IPS-20b (cell line): ENCODE measurements at regions not wholly inside any gene's neighbourhood (a gene's known extent, or its start where the extent isn't known, plus 50 kb on each side); places are given as distances from the start of the nearest gene placed in this dataset.
"Not testable (repeated sequence)": the region's sequence is repeated elsewhere in the genome, so short reads cannot be mapped to it uniquely, and the experiment has no call there.

Experiments
- H3K27ac ChIP-seq: one replicate; pipeline ENCODE4 v1.5.1; 2013; ENCODE audit warnings: low read length
- H3K27me3 ChIP-seq: 2 replicates; pipeline ENCODE4 v1.6.1; 2013; ENCODE audit warnings: mild to moderate bottlenecking, low read length, inconsistent platforms; ENCODE audit not compliant: insufficient read depth
- H3K36me3 ChIP-seq: 2 replicates; pipeline ENCODE4 v1.6.1; 2013; ENCODE audit warnings: low read depth, mild to moderate bottlenecking, inconsistent platforms, low read length, moderate library complexity; ENCODE audit not compliant: insufficient read depth
- H3K4me1 ChIP-seq: 2 replicates; pipeline ENCODE4 v1.6.1; 2013; ENCODE audit warnings: mild to moderate bottlenecking, control low read depth, inconsistent platforms, low read length, moderate library complexity; ENCODE audit not compliant: insufficient read depth
- H3K4me3 ChIP-seq: 2 replicates; pipeline ENCODE4 v1.5.1; 2013; ENCODE audit warnings: mild to moderate bottlenecking, low read length, inconsistent platforms
- H3K9ac ChIP-seq: 2 replicates; pipeline ENCODE4 v1.6.1; 2013; ENCODE audit warnings: low read depth, mild to moderate bottlenecking, inconsistent platforms, low read length, moderate library complexity
- H3K9me3 ChIP-seq: 2 replicates; pipeline ENCODE4 v1.6.1; 2013; ENCODE audit warnings: mild to moderate bottlenecking, low read depth, low read length, inconsistent platforms; ENCODE audit not compliant: insufficient read depth

DNA sequence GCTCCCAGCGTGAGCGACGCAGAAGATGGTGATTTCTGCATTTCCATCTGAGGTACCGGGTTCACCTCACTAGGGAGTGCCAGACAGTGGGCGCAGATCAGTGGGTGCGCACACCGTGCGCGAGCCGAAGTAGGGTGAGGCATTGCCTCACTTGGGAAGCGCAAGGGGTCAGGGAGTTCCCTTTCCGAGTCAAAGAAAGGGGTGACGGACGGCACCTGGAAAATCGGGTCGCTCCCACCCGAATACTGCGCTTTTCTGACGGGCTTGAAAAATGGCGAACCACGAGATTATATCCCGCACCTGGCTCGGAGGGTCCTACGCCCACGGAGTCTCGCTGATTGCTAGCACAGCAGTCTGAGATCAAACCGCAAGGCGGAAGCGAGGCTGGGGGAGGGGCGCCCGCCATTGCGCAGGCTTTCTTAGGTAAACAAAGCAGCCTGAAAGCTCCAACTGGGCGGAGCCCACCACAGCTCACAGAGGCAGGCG is 175.8 kb downstream of the PPP1R3A start:
- H3K9me3 ChIP-seq, H3K27ac ChIP-seq, H3K4me3 ChIP-seq, H3K9ac ChIP-seq, H3K36me3 ChIP-seq, H3K4me1 ChIP-seq, H3K27me3 ChIP-seq: not testable (repeated sequence)

DNA sequence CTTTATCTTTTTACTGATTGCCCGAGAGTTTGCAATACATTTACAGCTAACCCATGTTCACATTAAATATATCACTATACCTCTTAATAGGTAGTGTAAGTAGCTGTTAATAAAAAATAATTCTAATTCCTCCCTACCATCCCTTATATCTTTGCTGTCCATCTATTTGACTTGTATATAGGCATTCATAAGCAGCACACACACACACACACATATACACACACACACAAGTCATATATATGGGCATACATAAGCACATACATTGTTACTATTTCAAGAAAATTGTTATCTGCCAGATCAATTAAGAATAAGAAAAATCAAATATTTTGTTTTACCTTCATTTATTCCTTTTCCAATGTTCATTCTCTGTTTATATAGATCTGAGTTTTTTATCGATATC is 176.4 kb downstream of the PPP1R3A start:
- no peaks in the 10 kb centered on the region for H3K9me3 ChIP-seq
- no peak overlapping the region for H3K9ac ChIP-seq
- no peak overlapping the region for H3K4me3 ChIP-seq
- H3K27ac ChIP-seq: no peak overlapping the region
- no peaks in the 10 kb centered on the region for H3K27me3 ChIP-seq
- no peaks in the 10 kb centered on the region for H3K36me3 ChIP-seq
- no peaks in the 10 kb centered on the region for H3K4me1 ChIP-seq

DNA sequence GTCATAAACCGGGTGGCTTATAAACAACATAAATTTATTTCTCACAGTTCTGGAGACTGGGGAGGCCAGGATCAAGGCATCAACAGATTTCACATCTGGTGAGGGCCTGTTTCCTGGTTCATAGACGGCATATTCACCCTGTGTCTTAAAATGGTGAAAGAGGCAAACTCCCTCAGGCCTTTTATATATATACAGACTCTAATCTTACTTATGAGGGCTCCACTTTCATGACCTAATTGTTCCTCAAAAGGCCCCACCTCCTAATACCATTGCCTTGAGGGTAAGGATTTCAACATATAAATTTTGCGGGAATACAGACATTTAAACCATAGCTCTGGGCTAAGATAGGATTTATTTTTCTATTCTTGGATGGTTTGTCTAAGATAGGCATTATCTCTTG is 187.2 kb downstream of the PPP1R3A start:
- no peak overlapping the region for H3K9ac ChIP-seq
- no peak overlapping the region for H3K27ac ChIP-seq
- no peaks in the 10 kb centered on the region for H3K27me3 ChIP-seq
- no peaks in the 10 kb centered on the region for H3K9me3 ChIP-seq
- no peaks in the 10 kb centered on the region for H3K4me1 ChIP-seq
- H3K36me3 ChIP-seq: no peaks in the 10 kb centered on the region
- H3K4me3 ChIP-seq: no peak overlapping the region

DNA sequence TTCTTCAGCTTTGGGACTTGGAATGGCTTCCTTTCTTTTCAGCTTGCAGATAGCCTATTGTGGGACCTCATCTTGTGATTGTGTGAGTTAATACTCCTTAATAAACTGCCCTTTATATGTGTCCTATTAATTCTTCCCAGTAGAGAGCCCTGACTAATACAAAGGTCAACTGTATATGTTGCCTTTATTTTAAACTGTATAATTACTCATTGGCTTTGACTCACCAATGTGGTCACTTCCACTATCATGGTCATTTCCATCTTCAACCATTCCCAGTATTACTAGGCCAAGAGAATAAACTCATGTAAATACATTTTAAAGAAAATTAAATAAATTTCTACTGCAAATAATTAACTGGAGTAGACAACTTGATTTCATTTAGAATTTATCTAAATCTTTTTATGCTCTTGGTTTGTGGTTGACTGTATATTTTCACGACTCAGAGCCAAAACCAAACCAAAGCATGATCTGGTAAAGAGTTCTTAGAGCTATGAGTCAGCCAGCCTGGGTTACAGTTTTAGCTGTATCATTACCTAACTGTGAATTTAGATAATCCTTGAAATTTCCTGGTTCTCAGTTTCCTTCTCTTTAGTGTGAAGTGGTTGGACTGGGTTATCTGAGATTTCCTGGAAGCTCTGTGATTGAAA is 188.4 kb downstream of the PPP1R3A start:
- Histone ChIP-seq H3K27me3 (no peaks in the 10 kb centered on the region), H3K9me3 (no peaks in the 10 kb centered on the region), H3K4me1 (no peaks in the 10 kb centered on the region), H3K27ac (no peak overlapping the region), H3K36me3 (no peaks in the 10 kb centered on the region), H3K4me3 (no peak overlapping the region), H3K9ac (no peak overlapping the region)

DNA sequence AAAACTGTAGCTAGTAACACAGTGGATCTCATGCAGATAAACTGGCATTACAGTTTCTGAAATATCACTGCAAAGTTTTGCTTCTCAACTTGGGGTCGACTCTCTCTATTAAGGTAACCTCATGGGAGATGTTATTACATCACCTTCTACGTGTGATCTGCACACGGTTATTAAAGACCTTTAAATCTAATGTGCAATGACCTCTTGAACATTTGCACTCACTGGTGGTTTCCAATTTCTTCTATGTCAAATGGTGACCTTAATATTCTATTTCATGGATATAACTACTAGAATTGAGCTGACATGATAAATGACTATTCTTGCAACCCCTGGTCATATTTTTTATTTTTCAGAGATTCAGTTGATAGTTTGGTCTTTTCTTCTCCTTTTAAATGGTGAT is 191.3 kb downstream of the PPP1R3A start:
- Histone ChIP-seq H3K4me3 (no peak overlapping the region), H3K27me3 (no peaks in the 10 kb centered on the region), H3K36me3 (no peaks in the 10 kb centered on the region), H3K4me1 (no peaks in the 10 kb centered on the region), H3K27ac (no peak overlapping the region), H3K9me3 (no peaks in the 10 kb centered on the region), H3K9ac (no peak overlapping the region)

DNA sequence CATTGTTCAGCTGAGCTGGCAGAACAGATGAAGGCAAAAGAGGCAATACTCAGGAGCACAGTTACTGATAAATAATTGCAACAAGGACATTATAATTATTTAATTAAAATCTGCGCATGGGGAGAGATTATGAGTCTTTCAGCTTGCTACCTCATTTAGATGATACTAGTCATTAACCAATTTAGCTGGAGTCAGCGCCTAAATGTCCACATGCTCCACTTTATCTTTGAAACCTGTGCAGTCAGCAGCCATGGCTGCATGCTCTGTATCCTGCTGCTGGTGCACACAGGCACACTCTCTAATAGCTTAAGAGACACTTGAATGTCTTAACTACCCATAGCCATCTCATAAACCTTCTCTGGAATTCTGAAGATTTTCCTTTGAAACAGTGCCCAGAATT is 196.8 kb downstream of the PPP1R3A start:
- H3K9ac ChIP-seq: no peak overlapping the region
- H3K4me3 ChIP-seq: no peak overlapping the region
- H3K27me3 ChIP-seq: no peaks in the 10 kb centered on the region
- H3K9me3 ChIP-seq: no peaks in the 10 kb centered on the region
- H3K4me1 ChIP-seq: no peaks in the 10 kb centered on the region
- no peaks in the 10 kb centered on the region for H3K36me3 ChIP-seq
- no peak overlapping the region for H3K27ac ChIP-seq

DNA sequence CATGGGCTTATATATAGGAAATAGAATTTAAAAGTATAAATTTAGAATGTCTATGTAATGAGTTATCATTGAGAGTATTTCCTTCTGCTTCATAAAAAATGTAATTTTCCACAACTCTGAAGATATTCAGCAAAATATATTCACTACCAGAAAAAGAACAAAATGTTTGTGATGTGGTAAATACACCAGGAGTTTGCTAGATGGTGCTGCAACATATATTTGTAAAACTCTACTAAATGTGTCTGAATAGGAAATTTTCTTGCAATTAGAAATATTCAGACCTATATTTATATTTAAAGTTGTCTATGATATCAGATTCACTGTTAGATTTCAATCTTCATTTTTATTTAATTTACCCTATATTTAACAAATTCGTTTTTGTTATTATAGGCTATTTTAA is 201.1 kb downstream of the PPP1R3A start:
- Histone ChIP-seq H3K9ac (no peak overlapping the region), H3K4me3 (no peak overlapping the region), H3K9me3 (no peaks in the 10 kb centered on the region), H3K27ac (no peak overlapping the region), H3K36me3 (no peaks in the 10 kb centered on the region), H3K4me1 (no peaks in the 10 kb centered on the region), H3K27me3 (no peaks in the 10 kb centered on the region)

DNA sequence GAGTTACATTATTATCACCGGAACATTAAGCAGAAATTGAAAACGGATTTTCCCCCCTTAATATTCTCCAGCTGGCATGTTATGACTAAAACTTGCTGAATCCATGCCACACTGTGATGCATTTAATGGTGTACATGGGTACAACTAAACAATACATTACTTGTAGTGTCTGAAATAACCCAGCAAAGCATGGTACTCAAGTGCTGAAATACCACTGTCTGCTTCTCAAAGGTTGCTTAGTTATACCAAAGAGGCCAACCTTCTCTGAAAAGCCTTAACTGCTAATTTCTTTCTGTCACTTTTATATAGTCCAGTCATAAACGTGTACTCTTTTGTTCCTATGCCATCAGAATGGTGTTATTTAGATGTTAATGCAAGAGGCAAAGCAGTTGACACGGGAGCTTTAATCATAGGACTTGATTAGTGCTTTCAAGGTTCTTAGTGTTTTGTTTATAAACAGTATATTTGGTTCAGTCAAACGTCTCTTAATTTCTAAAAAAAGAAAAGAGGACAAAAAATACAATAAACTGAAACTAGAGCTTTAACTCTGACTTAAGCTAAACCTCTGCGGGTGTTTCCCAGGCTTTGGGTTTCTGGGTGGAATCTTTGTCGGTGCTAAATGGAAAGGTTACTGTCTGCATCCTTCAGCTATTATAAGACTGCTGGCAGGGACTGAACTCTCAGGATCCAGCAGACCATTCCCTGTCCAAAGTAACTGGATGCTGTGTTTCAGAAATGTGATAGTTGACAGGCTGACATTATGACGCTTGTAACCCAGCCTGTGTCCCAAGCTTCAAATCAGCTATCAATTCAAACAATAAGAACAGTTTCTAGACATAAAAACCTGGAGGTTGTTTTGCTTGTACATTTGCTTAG is 202.6 kb downstream of the PPP1R3A start:
- Histone ChIP-seq H3K9me3 (no peaks in the 10 kb centered on the region; the same call in 1 of the 2 replicates), H3K9ac (no peak overlapping the region), H3K36me3 (no peaks in the 10 kb centered on the region), H3K27me3 (no peaks in the 10 kb centered on the region), H3K4me1 (no peaks in the 10 kb centered on the region), H3K27ac (no peak overlapping the region), H3K4me3 (no peak overlapping the region)

DNA sequence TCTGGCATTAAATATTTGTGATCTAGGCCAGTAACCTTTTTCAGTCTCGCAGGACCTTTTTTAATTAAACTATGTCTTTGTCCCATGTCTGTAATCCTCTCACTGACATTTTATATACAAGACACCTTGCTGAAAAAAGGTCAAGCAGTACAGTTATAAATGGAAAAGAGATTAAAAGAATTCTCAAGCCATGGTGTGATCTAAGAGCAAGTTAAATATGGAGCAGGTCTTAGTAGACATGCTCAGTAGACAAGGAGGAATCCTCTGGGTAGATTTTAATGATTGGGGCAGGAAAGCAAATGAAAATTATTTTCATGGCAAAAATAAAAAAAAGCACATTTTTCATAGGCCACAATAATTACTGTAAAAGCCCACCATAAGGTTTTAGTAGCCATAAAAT is 203.5 kb downstream of the PPP1R3A start:
- no peaks in the 10 kb centered on the region for H3K27me3 ChIP-seq
- no peaks in the 10 kb centered on the region for H3K36me3 ChIP-seq
- H3K4me1 ChIP-seq: no peaks in the 10 kb centered on the region
- H3K9me3 ChIP-seq: no peaks in the 10 kb centered on the region; the same call in 1 of the 2 replicates
- H3K9ac ChIP-seq: no peak overlapping the region
- no peak overlapping the region for H3K27ac ChIP-seq
- H3K4me3 ChIP-seq: no peak overlapping the region

DNA sequence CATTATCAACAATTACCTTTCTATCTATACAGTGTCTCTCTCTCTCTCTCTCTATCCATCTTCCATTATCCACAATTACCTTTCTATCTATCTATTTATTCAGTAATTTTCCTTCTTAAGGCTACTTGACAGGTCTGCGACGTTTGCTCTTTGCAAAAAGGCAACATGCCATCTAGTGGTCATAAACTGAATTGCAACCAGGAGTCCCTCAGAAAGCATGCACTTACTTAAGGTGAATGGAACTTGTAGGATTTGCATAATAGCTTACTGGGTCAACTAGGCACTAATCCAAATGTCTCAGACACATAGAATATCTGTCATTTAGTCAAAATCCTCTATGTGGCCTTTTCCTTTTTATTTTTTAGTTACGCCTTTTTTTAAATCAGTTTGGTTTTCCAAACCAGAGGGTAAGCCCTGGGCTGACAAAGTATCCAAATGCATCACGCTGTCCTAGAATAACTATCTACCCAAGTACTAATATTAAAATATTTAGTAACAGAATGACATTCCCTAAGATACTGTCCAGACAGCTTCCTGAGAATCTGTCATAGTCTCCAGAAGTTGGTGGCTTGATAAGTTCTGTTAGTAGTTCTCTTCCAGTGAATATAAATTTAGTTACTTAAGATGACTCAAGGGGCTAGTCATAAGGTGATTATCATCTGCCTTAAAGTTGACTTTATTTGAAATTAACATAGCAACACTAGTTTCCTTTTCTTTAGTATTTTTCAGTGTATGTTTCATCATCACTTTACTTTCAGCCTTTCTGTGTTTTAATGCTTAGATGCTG is 208.3 kb downstream of the PPP1R3A start:
- H3K9ac ChIP-seq: no peak overlapping the region
- H3K4me1 ChIP-seq: no peaks in the 10 kb centered on the region
- H3K4me3 ChIP-seq: no peak overlapping the region
- no peaks in the 10 kb centered on the region; the same call in 1 of the 2 replicates for H3K9me3 ChIP-seq
- H3K27ac ChIP-seq: no peak overlapping the region
- H3K36me3 ChIP-seq: no peaks in the 10 kb centered on the region
- no peaks in the 10 kb centered on the region for H3K27me3 ChIP-seq

DNA sequence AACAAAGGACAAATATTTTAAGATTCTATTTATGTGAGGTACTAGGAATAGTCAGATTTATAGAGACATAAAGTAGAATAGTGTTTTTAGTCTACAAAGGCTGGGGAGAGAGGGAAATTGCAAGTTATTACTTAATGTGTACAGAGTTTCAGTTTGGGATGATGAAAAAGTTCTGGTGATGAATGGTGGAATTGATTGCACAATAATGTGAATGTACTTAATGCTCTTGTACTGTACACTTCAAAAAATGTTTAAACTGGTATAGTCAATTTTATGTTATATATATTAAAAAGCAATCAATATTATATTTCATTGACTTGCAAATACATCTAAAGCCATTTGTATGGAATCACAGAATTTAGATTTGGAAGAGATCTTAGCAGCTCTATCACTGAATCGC is 213.4 kb downstream of the PPP1R3A start:
- no peak overlapping the region for H3K27ac ChIP-seq
- no peaks in the 10 kb centered on the region for H3K36me3 ChIP-seq
- no peak overlapping the region for H3K9ac ChIP-seq
- no peaks in the 10 kb centered on the region for H3K9me3 ChIP-seq
- H3K27me3 ChIP-seq: no peaks in the 10 kb centered on the region
- no peaks in the 10 kb centered on the region for H3K4me1 ChIP-seq
- H3K4me3 ChIP-seq: no peak overlapping the region
